Right forelimb (tissue), 1 donor: ENCODE measurements at regions not wholly inside any gene's neighbourhood (a gene's known extent, or its start where the extent isn't known, plus 50 kb on each side); places are given as distances from the start of the nearest gene placed in this dataset.
A peak's percentile ranks its signal among the peaks of the same experiment; 100 is the strongest.

ENCODE experiments used
- DNase-seq: peaks from one replicate; pipeline ENCODE4 v3.0.0-alpha.2; 2018

GRCh38 chr1:87937831-87938395 lies 609.2 kb downstream of the LMO4 start:
- DNase-seq = no peak

GRCh38 chr1:87938631-87939030 lies 610.0 kb downstream of the LMO4 start:
- DNase-seq = no peak

GRCh38 chr1:87939444-87939843 lies 610.8 kb downstream of the LMO4 start:
- DNase-seq = no peak

GRCh38 chr1:87940421-87940820 lies 611.7 kb downstream of the LMO4 start:
- no peak for DNase-seq

GRCh38 chr1:87941337-87941946 lies 612.8 kb downstream of the LMO4 start:
- DNase-seq = no peak

GRCh38 chr1:87942165-87942564 lies 613.5 kb downstream of the LMO4 start:
- DNase-seq = no peak

GRCh38 chr1:87949711-87950110 lies 621.0 kb downstream of the LMO4 start:
- no peak for DNase-seq

GRCh38 chr1:87950369-87950768 lies 621.7 kb downstream of the LMO4 start:
- DNase-seq = no peak

- no peak for DNase-seq
Measured at GRCh38 chr1:87951409-87951808, 622.7 kb downstream of the LMO4 start.

GRCh38 chr1:87951852-87952251 lies 623.2 kb downstream of the LMO4 start:
- DNase-seq = no peak

- DNase-seq = no peak
Measured at GRCh38 chr1:87953121-87953520, 624.4 kb downstream of the LMO4 start.

- DNase-seq = peak; percentile 76
Measured at GRCh38 chr1:87953732-87954344, 625.2 kb downstream of the LMO4 start.

- DNase-seq = no peak
Measured at GRCh38 chr1:87955038-87955437, 626.4 kb downstream of the LMO4 start.

- DNase-seq = peak; percentile 53
Measured at GRCh38 chr1:87956072-87956471, 627.4 kb downstream of the LMO4 start.

- DNase-seq = no peak
Measured at GRCh38 chr1:87956750-87957149, 628.1 kb downstream of the LMO4 start.

- DNase-seq = no peak
Measured at GRCh38 chr1:87957331-87957730, 628.7 kb downstream of the LMO4 start.

GRCh38 chr1:87958201-87958600 lies 629.5 kb downstream of the LMO4 start:
- peak; percentile 45 for DNase-seq

GRCh38 chr1:87958716-87959115 lies 630.0 kb downstream of the LMO4 start:
- DNase-seq = no peak

- no peak for DNase-seq
Measured at GRCh38 chr1:87959236-87959635, 630.6 kb downstream of the LMO4 start.

GRCh38 chr1:87961992-87962391 lies 633.3 kb downstream of the LMO4 start:
- no peak for DNase-seq

- DNase-seq = no peak
Measured at GRCh38 chr1:87963556-87963955, 634.9 kb downstream of the LMO4 start.

- no peak for DNase-seq
Measured at GRCh38 chr1:87965193-87965592, 636.5 kb downstream of the LMO4 start.

GRCh38 chr1:87968197-87968955 lies 639.7 kb downstream of the LMO4 start:
- DNase-seq = peak; percentile 74

- DNase-seq = no peak
Measured at GRCh38 chr1:87969040-87969439, 640.4 kb downstream of the LMO4 start.
